Spinal cord (tissue), 9 donors: ENCODE measurements at regions not wholly inside any gene's neighbourhood (a gene's known extent, or its start where the extent isn't known, plus 50 kb on each side); places are given as distances from the start of the nearest gene placed in this dataset.

ENCODE experiments used
- DNase-seq, 6 donors: peaks; one replicate each; pipeline versions ENCODE4 v3.0.0 to v3.0.0-alpha.2; 2013 to 2015; ENCODE audit warnings: low spot score in 6 of 6, low read depth in 4 of 6
- H3K27ac ChIP-seq: one replicate; pipeline ENCODE4 v1.5.1; 2013; ENCODE audit warnings: low read depth, low read length, control low read depth
- H3K27me3 ChIP-seq: one replicate; pipeline ENCODE4 v1.6.1; 2013; ENCODE audit warnings: low read length; ENCODE audit not compliant: control insufficient read depth, insufficient read depth
- H3K36me3 ChIP-seq: one replicate; pipeline ENCODE4 v1.6.1; 2013; ENCODE audit warnings: low read length; ENCODE audit not compliant: control insufficient read depth, insufficient read depth
- H3K4me1 ChIP-seq: one replicate; pipeline ENCODE4 v1.6.1; 2013; ENCODE audit warnings: low read length; ENCODE audit not compliant: control insufficient read depth, insufficient read depth
- H3K4me3 ChIP-seq: one replicate; pipeline ENCODE4 v1.5.1; 2013; ENCODE audit warnings: low read depth, low read length, control low read depth
- H3K9me3 ChIP-seq: one replicate; pipeline ENCODE4 v1.6.1; 2013; ENCODE audit warnings: low read length; ENCODE audit not compliant: control insufficient read depth, insufficient read depth
- WGBS: methylation state at CpG from one replicate; pipeline ENCODE4 v1.1.5; 2013; ENCODE audit warnings: missing lambda C conversion rate; ENCODE audit not compliant: insufficient coverage; 5-methylcytosine and 5-hydroxymethylcytosine counted together
- donor health status: healthy.

DNA sequence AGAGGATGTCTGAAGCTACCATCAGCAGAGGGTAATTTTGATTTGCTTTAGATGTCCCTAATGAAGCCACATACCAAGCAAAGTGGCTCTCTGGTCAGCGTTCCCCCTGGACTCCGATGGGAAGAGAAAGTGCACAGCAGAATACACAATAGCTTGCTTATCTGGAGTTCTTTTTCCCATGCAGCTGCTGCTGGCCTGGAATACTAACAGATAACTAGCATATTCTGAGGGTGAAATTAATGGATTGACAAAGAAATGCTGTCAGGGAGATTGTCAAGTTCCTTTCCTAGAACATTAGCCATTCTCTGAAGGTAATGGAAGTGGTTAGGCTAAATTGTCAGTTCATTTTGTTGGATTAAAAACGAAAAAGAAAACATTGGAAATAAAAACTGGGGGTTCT, 391.3 kb downstream of the FLRT2 start:
- Histone ChIP-seq H3K27me3 (no peaks in the 10 kb centered on the region), H3K36me3 (no peaks in the 10 kb centered on the region), H3K27ac (no peak overlapping the region), H3K4me3 (no peak overlapping the region), H3K9me3 (no peaks in the 10 kb centered on the region), H3K4me1 (no peaks in the 10 kb centered on the region)
- WGBS, result no CpG with 5 or more reads among the region's 3 CpGs
- peak in 5 of 6 donors; percentile 3 to 47 (median 12) for DNase-seq

GRCh38 chr14:85917716-85918115, 387.8 kb downstream of the FLRT2 start:
- no CpG with 5 or more reads among the region's 4 CpGs for WGBS
- Histone ChIP-seq H3K4me3 (no peak overlapping the region), H3K9me3 (no peaks in the 10 kb centered on the region), H3K36me3 (no peaks in the 10 kb centered on the region), H3K27me3 (no peaks in the 10 kb centered on the region), H3K4me1 (no peaks in the 10 kb centered on the region), H3K27ac (no peak overlapping the region)
- peak in 2 of 6 donors; percentile 51 to 69 for DNase-seq

- DNase-seq, result no peak
- no peaks in the 10 kb centered on the region for H3K4me1 ChIP-seq
- 100% methylated on average over 1 of the region's 2 CpGs for WGBS
- no peak overlapping the region for H3K27ac ChIP-seq
- H3K36me3 ChIP-seq, result no peaks in the 10 kb centered on the region
- H3K9me3 ChIP-seq, result peaks cover 1% of the 10 kb centered on the region
- no peaks in the 10 kb centered on the region for H3K27me3 ChIP-seq
- H3K4me3 ChIP-seq, result no peak overlapping the region
These were observed 385.8 kb downstream of the FLRT2 start for GRCh38 chr14:85915711-85916110.

GRCh38 chr14:85912141-85912540, 382.2 kb downstream of the FLRT2 start:
- Histone ChIP-seq H3K4me1 (no peaks in the 10 kb centered on the region), H3K4me3 (no peak overlapping the region), H3K27ac (no peak overlapping the region), H3K36me3 (no peaks in the 10 kb centered on the region), H3K27me3 (no peaks in the 10 kb centered on the region), H3K9me3 (peaks cover 1% of the 10 kb centered on the region)
- WGBS, result 100% methylated on average over 2 of the region's 6 CpGs
- DNase-seq, result no peak

- Histone ChIP-seq H3K4me1 (no peaks in the 10 kb centered on the region), H3K27me3 (no peaks in the 10 kb centered on the region), H3K36me3 (no peaks in the 10 kb centered on the region), H3K9me3 (peaks cover 1% of the 10 kb centered on the region), H3K27ac (no peak overlapping the region), H3K4me3 (no peak overlapping the region)
- no CpG with 5 or more reads among the region's 2 CpGs for WGBS
- DNase-seq, result no peak
These were observed 381.1 kb downstream of the FLRT2 start for GRCh38 chr14:85911044-85911443.

GRCh38 chr14:85909581-85909980, 379.6 kb downstream of the FLRT2 start:
- Histone ChIP-seq H3K36me3 (no peaks in the 10 kb centered on the region), H3K27ac (no peak overlapping the region), H3K9me3 (peaks cover 1% of the 10 kb centered on the region), H3K4me1 (no peaks in the 10 kb centered on the region), H3K4me3 (no peak overlapping the region), H3K27me3 (no peaks in the 10 kb centered on the region)
- DNase-seq, result peak in 1 of 6 donors; percentile 20

GRCh38 chr14:85907536-85907935, 377.6 kb downstream of the FLRT2 start:
- Histone ChIP-seq H3K4me1 (no peaks in the 10 kb centered on the region), H3K9me3 (peaks cover 1% of the 10 kb centered on the region), H3K27ac (no peak overlapping the region), H3K36me3 (no peaks in the 10 kb centered on the region), H3K27me3 (no peaks in the 10 kb centered on the region), H3K4me3 (no peak overlapping the region)
- WGBS, result 63% methylated on average over 1 of the region's 2 CpGs
- DNase-seq, result no peak

DNA sequence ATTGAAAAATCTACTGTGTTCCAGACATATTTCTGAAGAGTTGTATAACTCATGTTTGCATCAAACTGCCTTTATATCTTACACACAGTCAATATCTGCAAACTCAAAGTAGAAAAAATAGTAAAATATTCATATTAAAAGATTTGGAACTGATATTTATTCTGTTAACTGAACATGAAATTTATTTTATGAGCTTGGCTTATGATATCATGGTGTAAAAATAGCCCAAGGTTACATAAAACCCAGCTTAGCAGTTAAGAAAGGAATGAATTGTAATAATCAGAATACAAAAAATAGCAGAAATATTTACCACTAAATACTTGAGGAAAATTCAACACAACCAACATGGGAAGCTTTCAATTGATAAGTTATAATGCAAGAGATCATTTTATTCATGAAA, 367.9 kb downstream of the FLRT2 start:
- no peaks in the 10 kb centered on the region for H3K9me3 ChIP-seq
- H3K4me1 ChIP-seq, result no peaks in the 10 kb centered on the region
- no peak for DNase-seq
- H3K4me3 ChIP-seq, result no peak overlapping the region
- H3K27ac ChIP-seq, result no peak overlapping the region
- H3K36me3 ChIP-seq, result no peaks in the 10 kb centered on the region
- no peaks in the 10 kb centered on the region for H3K27me3 ChIP-seq

DNA sequence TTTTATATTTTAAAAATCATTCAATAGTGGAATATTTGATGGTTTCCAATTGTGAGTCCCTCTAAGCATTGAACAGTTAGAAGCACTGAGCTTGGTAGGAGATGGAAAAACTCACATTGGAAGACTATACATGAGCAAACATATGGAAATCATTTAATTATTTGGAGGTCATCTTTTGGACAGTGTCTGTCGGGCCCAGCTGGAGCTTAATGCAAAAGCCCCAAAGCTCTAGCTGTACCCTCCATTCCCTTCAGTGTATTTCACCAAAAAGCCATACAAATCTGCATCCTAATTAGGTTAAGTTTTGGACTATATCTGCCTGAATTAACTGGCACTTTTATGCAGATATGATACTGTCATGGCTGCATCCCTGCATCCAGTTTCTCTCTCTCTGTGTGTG, 365.7 kb downstream of the FLRT2 start:
- WGBS, result no CpG with 5 or more reads among the region's 1 CpG

DNA sequence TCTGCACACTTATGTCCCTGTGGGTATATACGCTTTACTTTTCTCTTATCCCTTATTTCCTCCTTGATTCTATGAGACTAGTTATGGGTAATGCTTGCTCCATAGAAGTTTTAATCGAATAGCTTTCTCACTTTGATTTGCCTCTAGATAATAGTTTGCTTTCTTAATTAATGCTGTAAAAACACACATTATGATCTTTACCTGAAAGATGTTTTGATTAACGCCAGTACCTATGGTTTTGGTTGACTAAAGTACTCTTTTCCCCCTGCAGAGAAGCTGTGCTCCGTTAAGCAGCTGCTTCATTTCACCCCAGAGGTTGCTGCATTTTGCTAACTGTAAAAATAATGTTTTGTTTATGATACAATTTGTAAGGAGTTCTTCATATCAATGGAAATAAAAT, 362.3 kb downstream of the FLRT2 start:
- Histone ChIP-seq H3K27ac (no peak overlapping the region), H3K27me3 (no peaks in the 10 kb centered on the region), H3K4me3 (no peak overlapping the region), H3K36me3 (no peaks in the 10 kb centered on the region), H3K9me3 (no peaks in the 10 kb centered on the region), H3K4me1 (no peaks in the 10 kb centered on the region)
- peak in 1 of 6 donors; percentile 90 for DNase-seq
- no CpG with 5 or more reads among the region's 4 CpGs for WGBS

More for the DNA sequence above, 365.7 kb downstream of the FLRT2 start:
- Histone ChIP-seq H3K9me3 (no peaks in the 10 kb centered on the region), H3K4me3 (no peak overlapping the region), H3K27ac (no peak overlapping the region), H3K27me3 (no peaks in the 10 kb centered on the region), H3K36me3 (no peaks in the 10 kb centered on the region), H3K4me1 (no peaks in the 10 kb centered on the region)
- DNase-seq, result no peak
